ENCODE measurements at regions not wholly inside any gene's neighbourhood (a gene's known extent, or its start where the extent isn't known, plus 50 kb on each side); places are given as distances from the start of the nearest gene placed in this dataset.

DNA sequence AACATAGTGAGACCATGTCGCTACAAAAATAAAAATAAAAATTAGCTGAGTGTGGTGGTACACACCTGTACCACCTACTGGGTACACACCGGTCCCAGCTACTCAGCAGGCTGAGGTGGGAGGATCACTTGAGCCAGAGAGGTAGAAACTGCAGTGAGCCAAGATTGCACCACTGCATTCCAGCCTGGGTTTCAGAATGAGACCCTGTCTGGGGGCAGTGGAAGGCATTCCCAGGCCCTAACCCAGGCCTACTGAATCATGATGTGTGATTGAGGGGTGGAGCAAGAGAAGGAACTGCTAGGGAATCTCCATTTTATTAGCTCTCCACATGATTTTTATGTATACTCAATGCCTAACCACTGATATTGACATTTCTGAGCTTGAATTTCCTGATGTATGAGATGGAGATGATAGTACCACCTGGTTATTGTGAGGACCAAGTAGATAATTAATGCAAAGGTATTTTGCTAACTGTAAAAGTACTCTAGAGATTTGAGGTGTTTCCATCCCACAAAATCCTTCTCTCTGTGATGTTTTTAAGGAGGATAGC, 169.5 kb upstream of the UMPS start:
- H3K9me3 ChIP-seq (ENCODE audit: low read length): no peaks in the 10 kb centered on the region
- TF ChIP-seq, protein P1, sequence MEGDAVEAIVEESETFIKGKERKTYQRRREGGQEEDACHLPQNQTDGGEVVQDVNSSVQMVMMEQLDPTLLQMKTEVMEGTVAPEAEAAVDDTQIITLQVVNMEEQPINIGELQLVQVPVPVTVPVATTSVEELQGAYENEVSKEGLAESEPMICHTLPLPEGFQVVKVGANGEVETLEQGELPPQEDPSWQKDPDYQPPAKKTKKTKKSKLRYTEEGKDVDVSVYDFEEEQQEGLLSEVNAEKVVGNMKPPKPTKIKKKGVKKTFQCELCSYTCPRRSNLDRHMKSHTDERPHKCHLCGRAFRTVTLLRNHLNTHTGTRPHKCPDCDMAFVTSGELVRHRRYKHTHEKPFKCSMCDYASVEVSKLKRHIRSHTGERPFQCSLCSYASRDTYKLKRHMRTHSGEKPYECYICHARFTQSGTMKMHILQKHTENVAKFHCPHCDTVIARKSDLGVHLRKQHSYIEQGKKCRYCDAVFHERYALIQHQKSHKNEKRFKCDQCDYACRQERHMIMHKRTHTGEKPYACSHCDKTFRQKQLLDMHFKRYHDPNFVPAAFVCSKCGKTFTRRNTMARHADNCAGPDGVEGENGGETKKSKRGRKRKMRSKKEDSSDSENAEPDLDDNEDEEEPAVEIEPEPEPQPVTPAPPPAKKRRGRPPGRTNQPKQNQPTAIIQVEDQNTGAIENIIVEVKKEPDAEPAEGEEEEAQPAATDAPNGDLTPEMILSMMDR (IDR thresholded peaks at IDR 0.05; ENCODE audit: low read length): no peak
- no peak for TF ChIP-seq EZH2 (IDR thresholded peaks at IDR 0.05; ENCODE audit: borderline replicate concordance, low read length)
- 0 out of 2 replicates have a peak, but pooled peaks cover 3% of the 10 kb centered on the region for H3K27me3 ChIP-seq (ENCODE audit: insufficient read depth, low read length)

GRCh38 chr3:124562769-124563168, 167.5 kb upstream of the UMPS start:
- Histone ChIP-seq H3K36me3 (ENCODE audit: insufficient read depth, low read length) (no peaks in the 10 kb centered on the region), H3F3A (ENCODE audit: insufficient read depth, low read length) (no peaks in the 10 kb centered on the region), H3K9me2 (ENCODE audit: low read depth, low read length) (no peaks in the 10 kb centered on the region), H3K4me1 (ENCODE audit: insufficient read depth, low read length, severe bottlenecking) (no peaks in the 10 kb centered on the region), H3K4me2 (ENCODE audit: low read length) (no peak overlapping the region), H3K9me3 (ENCODE audit: low read length) (no peaks in the 10 kb centered on the region), H3K9ac (ENCODE audit: low read length) (no peak overlapping the region), H4K20me1 (ENCODE audit: insufficient read depth, low read length) (no peaks in the 10 kb centered on the region), H3K79me2 (ENCODE audit: insufficient read depth, low read length) (no peaks in the 10 kb centered on the region), H2AFZ (ENCODE audit: low read length) (no peak overlapping the region), H3K27me3 (ENCODE audit: insufficient read depth, low read length) (0 out of 2 replicates have a peak, but pooled peaks cover 3% of the 10 kb centered on the region), H3K4me3 (ENCODE audit: low read depth, low read length, poor library complexity, severe bottlenecking) (no peak overlapping the region), H3K27ac (ENCODE audit: low read depth, low read length, poor library complexity, severe bottlenecking) (no peak overlapping the region)
- no peak for TF ChIP-seq EZH2 (IDR thresholded peaks at IDR 0.05; ENCODE audit: borderline replicate concordance, low read length)
- TF ChIP-seq, protein P1 (IDR thresholded peaks at IDR 0.05; ENCODE audit: low read length): no peak

More for the DNA sequence above, 169.5 kb upstream of the UMPS start:
- no peaks in the 10 kb centered on the region for H3F3A ChIP-seq (ENCODE audit: insufficient read depth, low read length)
- no peak overlapping the region for H3K9ac ChIP-seq (ENCODE audit: low read length)
- H3K4me3 ChIP-seq (ENCODE audit: low read depth, low read length, poor library complexity, severe bottlenecking): no peak overlapping the region
- no peaks in the 10 kb centered on the region for H4K20me1 ChIP-seq (ENCODE audit: insufficient read depth, low read length)
- H3K4me1 ChIP-seq (ENCODE audit: insufficient read depth, low read length, severe bottlenecking): no peaks in the 10 kb centered on the region
- H3K9me2 ChIP-seq (ENCODE audit: low read depth, low read length): no peaks in the 10 kb centered on the region
- no peak overlapping the region for H2AFZ ChIP-seq (ENCODE audit: low read length)
- no peak overlapping the region for H3K27ac ChIP-seq (ENCODE audit: low read depth, low read length, poor library complexity, severe bottlenecking)
- no peaks in the 10 kb centered on the region for H3K36me3 ChIP-seq (ENCODE audit: insufficient read depth, low read length)
- H3K4me2 ChIP-seq (ENCODE audit: low read length): no peak overlapping the region
- no peaks in the 10 kb centered on the region for H3K79me2 ChIP-seq (ENCODE audit: insufficient read depth, low read length)

DNA sequence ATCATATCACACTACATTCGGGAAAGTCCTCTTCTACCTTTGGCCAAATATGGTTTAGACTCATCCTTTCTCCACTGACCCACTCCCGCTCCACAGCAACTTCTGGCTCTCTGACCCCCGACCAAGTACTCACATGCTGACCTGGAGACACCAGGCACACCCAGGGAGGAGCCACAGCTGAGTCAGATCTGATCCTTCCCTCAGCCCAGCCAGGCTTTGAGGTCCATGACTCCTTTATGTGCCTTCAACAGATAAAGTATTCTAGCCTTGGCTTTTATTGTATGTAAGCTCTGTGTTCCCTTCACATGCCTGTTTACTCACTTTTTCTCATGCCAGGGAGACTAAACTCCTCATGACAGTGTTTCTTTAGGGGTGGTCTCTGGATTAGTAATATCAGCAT, 166.9 kb upstream of the UMPS start:
- Histone ChIP-seq H3K4me2 (ENCODE audit: low read length) (no peak overlapping the region), H3K79me2 (ENCODE audit: insufficient read depth, low read length) (no peaks in the 10 kb centered on the region), H3K9ac (ENCODE audit: low read length) (no peak overlapping the region), H3K9me2 (ENCODE audit: low read depth, low read length) (no peaks in the 10 kb centered on the region), H3K4me3 (ENCODE audit: low read depth, low read length, poor library complexity, severe bottlenecking) (no peak overlapping the region), H3K36me3 (ENCODE audit: insufficient read depth, low read length) (no peaks in the 10 kb centered on the region), H3K27me3 (ENCODE audit: insufficient read depth, low read length) (0 out of 2 replicates have a peak, but pooled peaks cover 3% of the 10 kb centered on the region), H4K20me1 (ENCODE audit: insufficient read depth, low read length) (no peaks in the 10 kb centered on the region), H3K9me3 (ENCODE audit: low read length) (no peaks in the 10 kb centered on the region), H3K27ac (ENCODE audit: low read depth, low read length, poor library complexity, severe bottlenecking) (no peak overlapping the region), H2AFZ (ENCODE audit: low read length) (no peak overlapping the region), H3F3A (ENCODE audit: insufficient read depth, low read length) (no peaks in the 10 kb centered on the region), H3K4me1 (ENCODE audit: insufficient read depth, low read length, severe bottlenecking) (no peaks in the 10 kb centered on the region)
- TF ChIP-seq, protein P1 (IDR thresholded peaks at IDR 0.05; ENCODE audit: low read length): no peak
- TF ChIP-seq EZH2 (IDR thresholded peaks at IDR 0.05; ENCODE audit: borderline replicate concordance, low read length): no peak
